A549 (cell line): ENCODE measurements at regions not wholly inside any gene's neighbourhood (a gene's known extent, or its start where the extent isn't known, plus 50 kb on each side); places are given as distances from the start of the nearest gene placed in this dataset.

ENCODE experiments used
- ATAC-seq, 2 experiments: fragments of 200-7000 bp in 1 of 2; fragments of >200 bp in 1 of 2; cut with Nextera tagmentation in 1 of 2; cut with Tn5 transposase in 1 of 2; 3 replicates each; pipeline versions ENCODE4 v1.8.0 to v1.9.1; 2018 to 2020; ENCODE audit warnings: mild to moderate bottlenecking in 1 of 2, moderate library complexity in 1 of 2
- CTCF ChIA-PET: fragments of 300-600 bp; sonication (Branson Sonifier 250); formaldehyde crosslinking; extraction: SDS; loops from one replicate; lab custom pipeline; 2021; ENCODE audit warnings: antibody characterized with exemption, inconsistent platforms; lab: Yijun Ruan, JAX
- POLR2A ChIA-PET: fragments of 350-600 bp; formaldehyde crosslinking; extraction: SDS; loops from one replicate; lab custom pipeline; 2021; ENCODE audit warnings: antibody characterized with exemption, inconsistent platforms; lab: Yijun Ruan, JAX
- DNase-seq, 2 experiments: peaks; one replicate each; pipeline versions ENCODE4 v3.0.0 to v3.0.0-alpha.2; 2011 to 2016; ENCODE audit warnings: low read depth in 1 of 2, low spot score in 1 of 2
- FAIRE-seq: peaks from 2 replicates; lab custom pipeline; 2011; peaks lifted over from hg19 to GRCh38; lab: Jason Lieb, UNC
- H3K27ac ChIP-seq, 2 experiments: fragments of >200 bp; sonication (Bioruptor Twin); formaldehyde crosslinking; 3 replicates each; pipeline ENCODE4 v1.5.1; 2016 to 2017
- H3K4me1 ChIP-seq: fragments of >200 bp; sonication (Bioruptor Twin); formaldehyde crosslinking; 3 replicates; pipeline ENCODE4 v1.6.1; 2016
- H3K4me2 ChIP-seq: fragments of >200 bp; sonication (Bioruptor Twin); formaldehyde crosslinking; 3 replicates; pipeline ENCODE4 v1.6.1; 2016
- H3K4me3 ChIP-seq: fragments of >200 bp; sonication (Bioruptor Twin); formaldehyde crosslinking; 3 replicates; pipeline ENCODE4 v1.5.1; 2016
- H3K9me3 ChIP-seq: fragments of >200 bp; sonication (Bioruptor Twin); formaldehyde crosslinking; 3 replicates; pipeline ENCODE4 v1.6.1; 2016
- BCL3 ChIP-seq: fragments of >200 bp; sonication (Bioruptor Twin); formaldehyde crosslinking; IDR thresholded peaks from 3 replicates; pipeline ENCODE4 v1.6.1; 2016
- CTCF ChIP-seq: fragments of >200 bp; sonication (Bioruptor Twin); formaldehyde crosslinking; IDR thresholded peaks from 3 replicates; pipeline ENCODE4 v1.5.1; 2016
- EHMT2 ChIP-seq: fragments of 200-600 bp; sonication (generic); IDR thresholded peaks from 2 replicates; pipeline ENCODE4 v1.6.1; 2016; ENCODE audit warnings: antibody characterized with exemption, low read depth, mild to moderate bottlenecking, moderate library complexity
- EP300 ChIP-seq, 2 experiments: fragments of >200 bp; sonication (Bioruptor Twin); formaldehyde crosslinking; IDR thresholded peaks; 2 replicates in 1 of 2; 3 replicates in 1 of 2; pipeline ENCODE4 v1.6.1; 2016 to 2017
- ESRRA ChIP-seq: fragments of 150-350 bp; IDR thresholded peaks from 2 replicates; pipeline ENCODE4 v1.6.1; 2014; ENCODE audit warnings: mild to moderate bottlenecking, low read length, borderline replicate concordance
- FOSB ChIP-seq: fragments of 250-450 bp; sonication (Bioruptor Pico); IDR thresholded peaks from 2 replicates; pipeline ENCODE4 v1.5.0; 2020; ENCODE audit warnings: mild to moderate bottlenecking, moderate library complexity
- HOXA7 ChIP-seq: fragments of 250-450 bp; sonication (Bioruptor Pico); IDR thresholded peaks from 2 replicates; pipeline ENCODE4 v1.5.0; 2020; ENCODE audit warnings: mild to moderate bottlenecking, moderate library complexity
- HOXB13 ChIP-seq: fragments of 250-450 bp; sonication (Bioruptor Pico); IDR thresholded peaks from 2 replicates; pipeline ENCODE4 v1.5.0; 2020; ENCODE audit warnings: low read depth, mild to moderate bottlenecking, moderate library complexity
- JUNB ChIP-seq: fragments of >200 bp; sonication (Bioruptor Twin); formaldehyde crosslinking; IDR thresholded peaks from 2 replicates; pipeline ENCODE4 v1.6.1; 2016
- KDM5A ChIP-seq: fragments of 200-600 bp; sonication (generic); IDR thresholded peaks from 2 replicates; pipeline ENCODE4 v1.6.1; 2016; ENCODE audit warnings: antibody characterized with exemption, mild to moderate bottlenecking
- MAX ChIP-seq: IDR thresholded peaks from 2 replicates; pipeline ENCODE4 v1.6.1; 2012
- MAZ ChIP-seq: fragments of 150-350 bp; IDR thresholded peaks from 2 replicates; pipeline ENCODE4 v1.6.1; 2014; ENCODE audit warnings: antibody characterized with exemption, low read depth, low read length, borderline replicate concordance
- MYC ChIP-seq: IDR thresholded peaks from 2 replicates; pipeline ENCODE4 v1.6.1; 2012; ENCODE audit warnings: mild to moderate bottlenecking, inconsistent platforms, low read length, improper control_type of control experiment, borderline replicate concordance
- NFE2L2 ChIP-seq: fragments of 150-350 bp; conservative IDR thresholded peaks from 2 replicates; pipeline ENCODE4 v1.6.1; 2014; ENCODE audit warnings: low read length
- NPAS2 ChIP-seq: fragments of 250-450 bp; sonication (Bioruptor Pico); IDR thresholded peaks from 2 replicates; pipeline ENCODE4 v1.8.0; 2022; ENCODE audit warnings: mild to moderate bottlenecking, moderate library complexity, borderline replicate concordance
- NR3C1 ChIP-seq: fragments of >200 bp; sonication (Bioruptor Twin); formaldehyde crosslinking; IDR thresholded peaks from 3 replicates; pipeline ENCODE4 v1.6.1; 2017
- POLR2A ChIP-seq: IDR thresholded peaks from 2 replicates; pipeline ENCODE4 v1.6.1; 2012; ENCODE audit warnings: mild to moderate bottlenecking, low read length
- POLR2AphosphoS2 ChIP-seq: conservative IDR thresholded peaks from 2 replicates; pipeline ENCODE4 v1.6.1; 2012; ENCODE audit warnings: low read length, improper control_type of control experiment, inconsistent platforms
- RAD21 ChIP-seq, 2 experiments: fragments of >200 bp in 1 of 2; sonication (Bioruptor Twin) in 1 of 2; formaldehyde crosslinking in 1 of 2; IDR thresholded peaks in 1 of 2; conservative IDR thresholded peaks in 1 of 2; 2 replicates in 1 of 2; 3 replicates in 1 of 2; pipeline ENCODE4 v1.6.1; 2012 to 2018; ENCODE audit warnings: inconsistent platforms in 1 of 2
- RFX5 ChIP-seq: fragments of 450-650 bp; IDR thresholded peaks from 2 replicates; pipeline ENCODE4 v1.7.1; 2014; ENCODE audit warnings: antibody characterized with exemption, mild to moderate bottlenecking, moderate library complexity
- RNF2 ChIP-seq: fragments of 200-600 bp; sonication (generic); IDR thresholded peaks from 2 replicates; pipeline ENCODE4 v1.6.1; 2016; ENCODE audit warnings: low read depth, mild to moderate bottlenecking, antibody characterized with exemption, moderate library complexity, borderline replicate concordance
- SMC3 ChIP-seq: fragments of >200 bp; sonication (Bioruptor Twin); formaldehyde crosslinking; IDR thresholded peaks from 3 replicates; pipeline ENCODE4 v1.6.1; 2018; ENCODE audit warnings: inconsistent platforms
- SREBF2 ChIP-seq: fragments of 450-650 bp; IDR thresholded peaks from 2 replicates; pipeline ENCODE4 v1.6.1; 2014; ENCODE audit warnings: mild to moderate bottlenecking, moderate library complexity
- USF2 ChIP-seq: fragments of 450-650 bp; IDR thresholded peaks from 2 replicates; pipeline ENCODE4 v1.6.1; 2014; ENCODE audit warnings: antibody characterized with exemption
- ZC3H11A ChIP-seq: fragments of 450-650 bp; IDR thresholded peaks from 2 replicates; pipeline ENCODE4 v1.6.1; 2014; ENCODE audit warnings: antibody characterized with exemption, mild to moderate bottlenecking
- ZSCAN20 ChIP-seq: fragments of 250-450 bp; sonication (Bioruptor Pico); IDR thresholded peaks from 2 replicates; pipeline ENCODE4 v1.8.0; 2022; ENCODE audit warnings: mild to moderate bottlenecking, moderate library complexity
- WGBS: methylation state at CpG from one replicate; pipeline ENCODE4 v1.1.6; 2017; ENCODE audit errors: missing lambda C conversion rate; 5-methylcytosine and 5-hydroxymethylcytosine counted together
- TF ChIP-seq, protein P1 (sequence below): fragments of >200 bp; sonication (Bioruptor Twin); formaldehyde crosslinking; IDR thresholded peaks from 2 replicates; pipeline ENCODE4 v1.6.1; 2016

- Histone ChIP-seq H3K4me2 (no peak overlapping the region), H3K9me3 (no peaks in the 10 kb centered on the region), H3K4me1 (no peaks in the 10 kb centered on the region), H3K27ac (no peak overlapping the region), H3K4me3 (no peak overlapping the region)
- FAIRE-seq = no peak
- no peak for ATAC-seq
- no peak for DNase-seq
- 0% methylated on average over 3 of the region's 5 CpGs for WGBS
- TF ChIP-seq KDM5A (no peak), ZSCAN20 (CRISPR knock-in tag) (no peak), MYC (no peak), RFX5 (no peak), EP300 (IDR thresholded peaks at IDR 0.05) (no peak), POLR2A (no peak), HOXA7 (CRISPR knock-in tag) (no peak), MAZ (no peak), MAX (no peak), SMC3 (no peak), RNF2 (no peak), ZC3H11A (no peak), JUNB (no peak), SREBF2 (no peak), CTCF (no peak), HOXB13 (CRISPR knock-in tag) (no peak), NPAS2 (no peak), POLR2AphosphoS2 (no peak), FOSB (CRISPR knock-in tag) (no peak)
- TF ChIP-seq, protein P1, sequence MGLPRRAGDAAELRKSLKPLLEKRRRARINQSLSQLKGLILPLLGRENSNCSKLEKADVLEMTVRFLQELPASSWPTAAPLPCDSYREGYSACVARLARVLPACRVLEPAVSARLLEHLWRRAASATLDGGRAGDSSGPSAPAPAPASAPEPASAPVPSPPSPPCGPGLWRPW = no peak
- CTCF ChIA-PET = interaction anchor here (0.9 kb wide), 1 partner anchor 21 kb away, joined by 3 read pairs; no protein-coding TSS in a partner anchor
- POLR2A ChIA-PET = no interaction called here
Observed at GRCh38 chr10:1870491-1870890, 133.2 kb upstream of the ADARB2 start.

- no peak overlapping the region for H3K4me3 ChIP-seq
- FAIRE-seq (no peak), DNase-seq (no peak), ATAC-seq (no peak)
- no peak overlapping the region for H3K4me2 ChIP-seq
- H3K4me1 ChIP-seq = no peaks in the 10 kb centered on the region
- ChIA-PET CTCF (no interaction called here), POLR2A (no interaction called here)
- no peak overlapping the region for H3K27ac ChIP-seq
- H3K9me3 ChIP-seq = no peaks in the 10 kb centered on the region
- 4% methylated on average over 12 of the region's 13 CpGs for WGBS
- TF ChIP-seq USF2 = no peak
Observed at GRCh38 chr10:1869861-1870260, 132.5 kb upstream of the ADARB2 start.

DNA sequence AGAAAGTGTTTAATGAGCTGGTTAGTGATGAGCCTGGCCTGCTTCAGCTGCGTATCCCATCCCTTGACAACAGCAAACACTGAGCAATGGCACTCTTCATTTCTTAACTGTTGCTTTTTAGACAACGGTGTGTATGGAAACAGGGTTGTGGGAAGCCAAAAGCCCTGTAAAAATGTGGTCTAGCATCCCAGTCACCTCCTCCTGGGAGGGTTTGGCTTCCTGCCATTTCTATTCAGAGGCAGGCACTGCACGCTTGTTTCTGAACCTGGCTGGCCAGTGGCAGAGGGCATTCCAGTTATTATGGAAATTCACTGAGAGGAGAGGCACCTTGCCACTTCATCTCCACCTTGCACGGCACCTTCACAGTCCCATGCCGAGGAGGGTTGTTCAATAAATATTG is 123.0 kb upstream of the ADARB2 start:
- Histone ChIP-seq H3K4me3 (no peak overlapping the region), H3K27ac (no peak overlapping the region)
- ATAC-seq = no peak
- no peak for TF ChIP-seq ESRRA
- no peak for TF ChIP-seq BCL3
- TF ChIP-seq RAD21 (conservative IDR thresholded peaks at IDR 0.05 in 1 of 2, IDR thresholded peaks at IDR 0.05 in 1 of 2) = no peak
- no peak for TF ChIP-seq POLR2AphosphoS2
- no peak for TF ChIP-seq NR3C1
- no peak for TF ChIP-seq EHMT2
- no peak for TF ChIP-seq HOXB13 (CRISPR knock-in tag)
- no peak for TF ChIP-seq FOSB (CRISPR knock-in tag)
- TF ChIP-seq NFE2L2 = no peak
- no peak for TF ChIP-seq USF2
- TF ChIP-seq, all 56 proteins: peak for 0
- POLR2A ChIA-PET = no interaction called here
- CTCF ChIA-PET = no interaction called here
- DNase-seq (no peak), FAIRE-seq (no peak)
- WGBS = 4% methylated on average over 5 of the region's 5 CpGs
- Histone ChIP-seq H3K4me2 (no peak overlapping the region), H3K4me1 (no peaks in the 10 kb centered on the region), H3K9me3 (no peaks in the 10 kb centered on the region)
